HepG2 (cell line): ENCODE measurements at regions not wholly inside any gene's neighbourhood (a gene's known extent, or its start where the extent isn't known, plus 50 kb on each side); places are given as distances from the start of the nearest gene placed in this dataset.

ENCODE experiments used
- ATAC-seq: fragments of 200-7000 bp; cut with Tn5 transposase; 3 replicates; pipeline ENCODE4 v1.9.1; 2020; ENCODE audit warnings: mild to moderate bottlenecking, moderate library complexity
- BruUV-seq: library from RNA; stranded (reverse); fragments of 400-500 nt; replicated peaks from 2 replicates; lab custom pipeline; 2021; lab: Mats Ljungman, UMichigan
- CTCF ChIA-PET: fragments of 300-600 bp; formaldehyde crosslinking; extraction: SDS; loops from one replicate; lab custom pipeline; 2021; ENCODE audit warnings: low total read pairs, inconsistent platforms, low intra/inter-chr PET ratio; lab: Yijun Ruan, JAX
- POLR2A ChIA-PET: fragments of 350-600 bp; sonication (Branson Sonifier 250); formaldehyde crosslinking; loops from one replicate; lab custom pipeline; 2020; ENCODE audit warnings: antibody characterized with exemption, inconsistent platforms; lab: Yijun Ruan, JAX
- DNase-seq: peaks from one replicate; pipeline ENCODE4 v3.0.0-alpha.2; 2015; ENCODE audit warnings: low spot score
- FAIRE-seq: peaks from 3 replicates; lab custom pipeline; 2011; peaks lifted over from hg19 to GRCh38; lab: Jason Lieb, UNC
- H2AFZ ChIP-seq: one replicate; pipeline ENCODE4 v1.6.1; 2011; ENCODE audit warnings: low read length, inconsistent platforms
- H3K27ac ChIP-seq: fragments of 300-600 bp; 3 replicates; pipeline ENCODE4 v1.8.0; 2011; ENCODE audit warnings: mixed run types, mild to moderate bottlenecking, mixed read lengths, low read length, inconsistent platforms; ENCODE audit not compliant: insufficient read depth; ENCODE audit errors: extremely low read length
- H3K27me3 ChIP-seq, 2 experiments: fragments of 200-600 bp in 1 of 2; 2 replicates in 1 of 2; 3 replicates in 1 of 2; pipeline versions ENCODE4 v1.6.0 to v1.8.0; 2011; ENCODE audit warnings: low read length in 2 of 2, mild to moderate bottlenecking in 2 of 2, moderate library complexity in 2 of 2, inconsistent platforms in 1 of 2; ENCODE audit not compliant: insufficient read depth in 2 of 2, control insufficient read depth in 1 of 2
- H3K36me3 ChIP-seq, 2 experiments: fragments of 200-600 bp in 1 of 2; replicated peaks in 1 of 2; 2 replicates in 1 of 2; 3 replicates in 1 of 2; pipeline versions ENCODE4 v1.5.1 to v1.8.0; 2011; ENCODE audit warnings: low read length in 2 of 2, inconsistent platforms in 1 of 2; ENCODE audit not compliant: insufficient read depth in 2 of 2, control insufficient read depth in 1 of 2
- H3K4me1 ChIP-seq: 2 replicates; pipeline ENCODE4 v1.5.1; 2012; ENCODE audit warnings: low read length, inconsistent platforms; ENCODE audit not compliant: insufficient read depth
- H3K4me2 ChIP-seq: 2 replicates; pipeline ENCODE4 v1.6.0; 2011; ENCODE audit warnings: low read depth, low read length, inconsistent platforms
- H3K4me3 ChIP-seq, 3 experiments: fragments of 200-600 bp in 1 of 3; sonication (generic), shearing (Covaris generic) in 1 of 3; replicated peaks in 1 of 3; 2 replicates each; pipeline ENCODE4 v1.5.1; 2011 to 2016; ENCODE audit warnings: low read length in 3 of 3, inconsistent platforms in 2 of 3, low read depth in 2 of 3, mild to moderate bottlenecking in 2 of 3, control low read depth in 1 of 3, mixed read lengths in 1 of 3; ENCODE audit not compliant: insufficient read depth in 1 of 3
- H3K79me2 ChIP-seq: one replicate; pipeline ENCODE4 v1.6.1; 2011; ENCODE audit warnings: low read length, inconsistent platforms; ENCODE audit not compliant: insufficient read depth
- H3K9ac ChIP-seq: 2 replicates; pipeline ENCODE4 v1.6.0; 2011; ENCODE audit warnings: mild to moderate bottlenecking, low read depth, low read length, inconsistent platforms; ENCODE audit not compliant: insufficient read depth
- H3K9me3 ChIP-seq: 2 replicates; pipeline ENCODE4 v1.5.1; 2012; ENCODE audit warnings: mild to moderate bottlenecking, low read length
- H4K20me1 ChIP-seq: 2 replicates; pipeline ENCODE4 v1.6.0; 2011; ENCODE audit warnings: inconsistent platforms, mild to moderate bottlenecking, low read length, moderate library complexity; ENCODE audit not compliant: insufficient read depth
- FOXA1 ChIP-seq, 2 experiments: fragments of 450-650 bp in 1 of 2; sonication (generic) in 1 of 2; formaldehyde crosslinking in 1 of 2; IDR thresholded peaks; 2 replicates each; pipeline versions ENCODE4 v1.4.0 to v1.6.1; 2016 to 2020; ENCODE audit warnings: missing genetic modification reagents in 1 of 2
- HNRNPH1 ChIP-seq: fragments of 200-400 bp; formaldehyde crosslinking; optimal IDR thresholded peaks from 2 replicates; pipeline ENCODE3; 2017; ENCODE audit warnings: mild to moderate bottlenecking, low read depth, low read length
- HOXA3 ChIP-seq: sonication (generic); formaldehyde crosslinking; IDR thresholded peaks from 2 replicates; pipeline ENCODE4 v1.5.0; 2020; ENCODE audit warnings: missing genetic modification reagents
- HOXA7 ChIP-seq: sonication (generic); formaldehyde crosslinking; IDR thresholded peaks from 2 replicates; pipeline ENCODE4 v1.8.1; 2022; ENCODE audit warnings: mild to moderate bottlenecking, missing genetic modification reagents, moderate library complexity
- IKZF1 ChIP-seq: fragments of 450-650 bp; IDR thresholded peaks from 2 replicates; pipeline ENCODE4 v1.7.1; 2016
- KDM5B ChIP-seq: sonication (generic); formaldehyde crosslinking; IDR thresholded peaks from 2 replicates; pipeline ENCODE4 v1.4.0; 2020; ENCODE audit warnings: missing genetic modification reagents, mild to moderate bottlenecking, borderline replicate concordance
- KDM6A ChIP-seq: IDR thresholded peaks from 2 replicates; pipeline ENCODE4 v1.6.1; 2016; ENCODE audit warnings: low read depth
- PHF5A ChIP-seq: IDR thresholded peaks from one replicate; pipeline ENCODE4 v1.6.1; 2018; ENCODE audit warnings: low read depth, missing genetic modification reagents; ENCODE audit not compliant: unreplicated experiment
- PHF8 ChIP-seq: sonication (generic); formaldehyde crosslinking; IDR thresholded peaks from 2 replicates; pipeline ENCODE4 v1.5.0; 2020; ENCODE audit warnings: missing genetic modification reagents
- PPARG ChIP-seq: conservative IDR thresholded peaks from 2 replicates; pipeline ENCODE4 v1.6.1; 2016; ENCODE audit warnings: missing biosample characterization, missing genetic modification reagents
- THAP11 ChIP-seq: IDR thresholded peaks from 2 replicates; pipeline ENCODE4 v1.6.1; 2016; ENCODE audit warnings: missing biosample characterization, missing genetic modification reagents
- ZBTB1 ChIP-seq: sonication (generic); formaldehyde crosslinking; IDR thresholded peaks from 2 replicates; pipeline ENCODE4 v1.4.0; 2020; ENCODE audit warnings: missing genetic modification reagents, borderline replicate concordance
- ZNF577 ChIP-seq: sonication (generic); formaldehyde crosslinking; IDR thresholded peaks from 2 replicates; pipeline ENCODE4 v1.4.0; 2020; ENCODE audit warnings: mild to moderate bottlenecking, low read depth, missing genetic modification reagents, borderline replicate concordance
- ZNF772 ChIP-seq: sonication (generic); formaldehyde crosslinking; IDR thresholded peaks from 2 replicates; pipeline ENCODE4 v1.5.0; 2020; ENCODE audit warnings: mild to moderate bottlenecking, missing genetic modification reagents
- WGBS: methylation state at CpG from one replicate; pipeline ENCODE4 v1.1.6; 2017; ENCODE audit warnings: low lambda C conversion rate; 5-methylcytosine and 5-hydroxymethylcytosine counted together
- in situ Hi-C: cut with HindIII; loops from 2 replicates; pipeline ENCODE4 v1.10.0; 2017; ENCODE audit warnings: low pct_unique_long_range_greater_than_20kb; ENCODE audit not compliant: extremely low pct_ligation_motif_present
- intact Hi-C: fragments of 100-400 bp; cut with micrococcal nuclease; formaldehyde crosslinking; loops from one replicate; pipeline ENCODE4 v1.10.0; 2022; ENCODE audit not compliant: unreplicated experiment
- TF ChIP-seq, protein P1 (sequence below): sonication (generic); formaldehyde crosslinking; IDR thresholded peaks from 2 replicates; pipeline ENCODE4 v1.5.1; 2020; ENCODE audit warnings: mild to moderate bottlenecking, missing genetic modification reagents, borderline replicate concordance
- TF ChIP-seq, protein P2 (sequence below): sonication (generic); formaldehyde crosslinking; IDR thresholded peaks from 2 replicates; pipeline ENCODE4 v1.5.1; 2020; ENCODE audit warnings: mild to moderate bottlenecking, missing genetic modification reagents, moderate library complexity
- TF ChIP-seq, protein P3 (sequence below): sonication (generic); formaldehyde crosslinking; IDR thresholded peaks from 2 replicates; pipeline ENCODE4 v1.4.0; 2020; ENCODE audit warnings: missing genetic modification reagents

DNA sequence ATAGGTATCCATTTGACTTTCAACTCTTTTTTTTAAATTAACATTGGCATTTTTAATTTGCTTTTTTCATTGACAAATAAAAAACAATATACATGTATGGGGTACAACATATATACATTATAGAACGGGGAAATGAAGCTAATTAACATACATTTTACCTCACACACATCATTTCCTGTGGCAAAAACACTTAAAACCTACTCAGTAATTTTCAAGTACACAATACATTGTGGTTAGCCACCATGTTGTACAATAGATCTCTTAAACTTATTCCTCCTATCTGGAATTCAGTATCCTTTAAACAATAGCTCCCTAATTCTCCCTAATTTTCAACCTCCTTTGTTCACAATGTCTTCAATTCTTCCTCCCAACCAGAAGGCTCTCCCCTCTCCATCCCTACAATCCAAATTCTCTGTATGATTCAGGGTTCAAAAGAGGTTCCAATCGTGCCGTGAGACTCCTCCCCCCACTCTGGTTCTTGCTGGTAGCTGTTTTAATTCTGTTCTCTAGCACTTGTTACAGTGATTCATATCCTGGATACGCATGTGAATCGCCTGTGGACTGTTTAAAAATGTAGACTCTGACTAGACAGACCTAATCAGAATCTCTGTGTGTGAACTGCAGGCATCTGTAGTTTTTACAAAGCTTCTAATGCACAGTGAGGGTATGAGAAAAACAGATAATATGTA is 87.6 kb upstream of the DUSP10 start:
- BruUV-seq, result no TSS peak
- ChIA-PET POLR2A (no interaction called here), CTCF (no interaction called here)
- FAIRE-seq, result no peak
- no peak for DNase-seq
- ATAC-seq, result no peak
- Histone ChIP-seq H4K20me1 (no peaks in the 10 kb centered on the region), H3K4me2 (no peak overlapping the region), H3K4me1 (no peaks in the 10 kb centered on the region), H3K27me3 (no peaks in the 10 kb centered on the region), H3K79me2 (no peaks in the 10 kb centered on the region), H3K36me3 (no peaks in the 10 kb centered on the region), H2AFZ (no peak overlapping the region), H3K9ac (no peak overlapping the region), H3K4me3 (no peak overlapping the region), H3K9me3 (no peaks in the 10 kb centered on the region), H3K27ac (no peak overlapping the region)
- in situ Hi-C loops, result no loop called here
- TF ChIP-seq KDM6A (CRISPR knock-in tag), result no peak
- TF ChIP-seq HOXA7 (CRISPR knock-in tag), result no peak
- TF ChIP-seq, protein P1, sequence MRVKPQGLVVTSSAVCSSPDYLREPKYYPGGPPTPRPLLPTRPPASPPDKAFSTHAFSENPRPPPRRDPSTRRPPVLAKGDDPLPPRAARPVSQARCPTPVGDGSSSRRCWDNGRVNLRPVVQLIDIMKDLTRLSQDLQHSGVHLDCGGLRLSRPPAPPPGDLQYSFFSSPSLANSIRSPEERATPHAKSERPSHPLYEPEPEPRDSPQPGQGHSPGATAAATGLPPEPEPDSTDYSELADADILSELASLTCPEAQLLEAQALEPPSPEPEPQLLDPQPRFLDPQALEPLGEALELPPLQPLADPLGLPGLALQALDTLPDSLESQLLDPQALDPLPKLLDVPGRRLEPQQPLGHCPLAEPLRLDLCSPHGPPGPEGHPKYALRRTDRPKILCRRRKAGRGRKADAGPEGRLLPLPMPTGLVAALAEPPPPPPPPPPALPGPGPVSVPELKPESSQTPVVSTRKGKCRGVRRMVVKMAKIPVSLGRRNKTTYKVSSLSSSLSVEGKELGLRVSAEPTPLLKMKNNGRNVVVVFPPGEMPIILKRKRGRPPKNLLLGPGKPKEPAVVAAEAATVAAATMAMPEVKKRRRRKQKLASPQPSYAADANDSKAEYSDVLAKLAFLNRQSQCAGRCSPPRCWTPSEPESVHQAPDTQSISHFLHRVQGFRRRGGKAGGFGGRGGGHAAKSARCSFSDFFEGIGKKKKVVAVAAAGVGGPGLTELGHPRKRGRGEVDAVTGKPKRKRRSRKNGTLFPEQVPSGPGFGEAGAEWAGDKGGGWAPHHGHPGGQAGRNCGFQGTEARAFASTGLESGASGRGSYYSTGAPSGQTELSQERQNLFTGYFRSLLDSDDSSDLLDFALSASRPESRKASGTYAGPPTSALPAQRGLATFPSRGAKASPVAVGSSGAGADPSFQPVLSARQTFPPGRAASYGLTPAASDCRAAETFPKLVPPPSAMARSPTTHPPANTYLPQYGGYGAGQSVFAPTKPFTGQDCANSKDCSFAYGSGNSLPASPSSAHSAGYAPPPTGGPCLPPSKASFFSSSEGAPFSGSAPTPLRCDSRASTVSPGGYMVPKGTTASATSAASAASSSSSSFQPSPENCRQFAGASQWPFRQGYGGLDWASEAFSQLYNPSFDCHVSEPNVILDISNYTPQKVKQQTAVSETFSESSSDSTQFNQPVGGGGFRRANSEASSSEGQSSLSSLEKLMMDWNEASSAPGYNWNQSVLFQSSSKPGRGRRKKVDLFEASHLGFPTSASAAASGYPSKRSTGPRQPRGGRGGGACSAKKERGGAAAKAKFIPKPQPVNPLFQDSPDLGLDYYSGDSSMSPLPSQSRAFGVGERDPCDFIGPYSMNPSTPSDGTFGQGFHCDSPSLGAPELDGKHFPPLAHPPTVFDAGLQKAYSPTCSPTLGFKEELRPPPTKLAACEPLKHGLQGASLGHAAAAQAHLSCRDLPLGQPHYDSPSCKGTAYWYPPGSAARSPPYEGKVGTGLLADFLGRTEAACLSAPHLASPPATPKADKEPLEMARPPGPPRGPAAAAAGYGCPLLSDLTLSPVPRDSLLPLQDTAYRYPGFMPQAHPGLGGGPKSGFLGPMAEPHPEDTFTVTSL (CRISPR knock-in tag), result no peak
- TF ChIP-seq IKZF1, result no peak
- TF ChIP-seq PPARG (CRISPR knock-in tag), result no peak
- TF ChIP-seq ZNF772 (CRISPR knock-in tag), result no peak
- TF ChIP-seq ZNF577, result no peak
- no peak for TF ChIP-seq KDM5B (CRISPR knock-in tag)
- no peak for TF ChIP-seq HNRNPH1
- TF ChIP-seq PHF8, result no peak
- no peak for TF ChIP-seq ZBTB1 (CRISPR knock-in tag)
- no peak for TF ChIP-seq PHF5A (CRISPR knock-in tag)
- TF ChIP-seq, protein P2, sequence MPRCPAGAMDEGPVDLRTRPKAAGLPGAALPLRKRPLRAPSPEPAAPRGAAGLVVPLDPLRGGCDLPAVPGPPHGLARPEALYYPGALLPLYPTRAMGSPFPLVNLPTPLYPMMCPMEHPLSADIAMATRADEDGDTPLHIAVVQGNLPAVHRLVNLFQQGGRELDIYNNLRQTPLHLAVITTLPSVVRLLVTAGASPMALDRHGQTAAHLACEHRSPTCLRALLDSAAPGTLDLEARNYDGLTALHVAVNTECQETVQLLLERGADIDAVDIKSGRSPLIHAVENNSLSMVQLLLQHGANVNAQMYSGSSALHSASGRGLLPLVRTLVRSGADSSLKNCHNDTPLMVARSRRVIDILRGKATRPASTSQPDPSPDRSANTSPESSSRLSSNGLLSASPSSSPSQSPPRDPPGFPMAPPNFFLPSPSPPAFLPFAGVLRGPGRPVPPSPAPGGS (CRISPR knock-in tag), result no peak
- TF ChIP-seq FOXA1 (IDR thresholded peaks at IDR 0.05), result no peak
- no peak for TF ChIP-seq FOXA1 (CRISPR knock-in tag; IDR thresholded peaks at IDR 0.05)
- no peak for TF ChIP-seq THAP11 (CRISPR knock-in tag)
- TF ChIP-seq, protein P3, sequence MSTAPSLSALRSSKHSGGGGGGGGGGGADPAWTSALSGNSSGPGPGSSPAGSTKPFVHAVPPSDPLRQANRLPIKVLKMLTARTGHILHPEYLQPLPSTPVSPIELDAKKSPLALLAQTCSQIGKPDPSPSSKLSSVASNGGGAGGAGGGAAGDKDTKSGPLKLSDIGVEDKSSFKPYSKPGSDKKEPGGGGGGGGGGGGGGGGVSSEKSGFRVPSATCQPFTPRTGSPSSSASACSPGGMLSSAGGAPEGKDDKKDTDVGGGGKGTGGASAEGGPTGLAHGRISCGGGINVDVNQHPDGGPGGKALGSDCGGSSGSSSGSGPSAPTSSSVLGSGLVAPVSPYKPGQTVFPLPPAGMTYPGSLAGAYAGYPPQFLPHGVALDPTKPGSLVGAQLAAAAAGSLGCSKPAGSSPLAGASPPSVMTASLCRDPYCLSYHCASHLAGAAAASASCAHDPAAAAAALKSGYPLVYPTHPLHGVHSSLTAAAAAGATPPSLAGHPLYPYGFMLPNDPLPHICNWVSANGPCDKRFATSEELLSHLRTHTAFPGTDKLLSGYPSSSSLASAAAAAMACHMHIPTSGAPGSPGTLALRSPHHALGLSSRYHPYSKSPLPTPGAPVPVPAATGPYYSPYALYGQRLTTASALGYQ (CRISPR knock-in tag), result no peak
- no peak for TF ChIP-seq HOXA3
- intact Hi-C loops, result no loop called here
- 0% methylated on average over 5 of the region's 5 CpGs for WGBS
